ENCODE measurements at regions not wholly inside any gene's neighbourhood (a gene's known extent, or its start where the extent isn't known, plus 50 kb on each side); places are given as distances from the start of the nearest gene placed in this dataset.

- H4K20me1 ChIP-seq (ENCODE audit: control insufficient read depth, extremely low read depth, insufficient read depth, low read length), result peaks cover 10% of the 10 kb centered on the region
- peaks cover 91% of the 10 kb centered on the region for H3K79me2 ChIP-seq (ENCODE audit: control insufficient read depth, insufficient read depth, low read length)
- H3K9ac ChIP-seq (ENCODE audit: insufficient read depth, low read length), result no peak overlapping the region
- TF ChIP-seq CTCF (conservative IDR thresholded peaks at IDR 0.05 in 1 of 2, IDR thresholded peaks at IDR 0.05 in 1 of 2; ENCODE audit: low read depth in 1 of 2, low read length in 2 of 2) (no peak), EZH2 (IDR thresholded peaks at IDR 0.05; ENCODE audit: low read length, missing control alignments) (no peak)
- peaks cover 18% of the 10 kb centered on the region for H3K4me1 ChIP-seq (ENCODE audit: control insufficient read depth, extremely low read depth, insufficient read depth, low read length)
- peaks cover 25% of the 10 kb centered on the region for H3K36me3 ChIP-seq (ENCODE audit: control insufficient read depth, insufficient read depth, low read length)
- no peaks in the 10 kb centered on the region for H3K27me3 ChIP-seq (ENCODE audit: control insufficient read depth, insufficient read depth, low read length)
- H3K4me2 ChIP-seq (ENCODE audit: extremely low read depth, insufficient read depth, low read length), result no peak overlapping the region
- H3K27ac ChIP-seq (ENCODE audit: insufficient read depth, low read length), result no peak overlapping the region
- no peak for DNase-seq (ENCODE audit: low read depth in 2 of 2)
- no peak overlapping the region for H2AFZ ChIP-seq (ENCODE audit: low read length)
- H3K9me3 ChIP-seq (ENCODE audit: control insufficient read depth, insufficient read depth, low read depth, low read length), result no peaks in the 10 kb centered on the region
- H3K4me3 ChIP-seq (replicated peaks in 1 of 4; ENCODE audit: control extremely low read depth in 1 of 4, insufficient read depth in 1 of 4, low read depth in 3 of 4, low read length in 4 of 4), result no peak overlapping the region
These were observed 341.0 kb downstream of the SEC14L1 start for GRCh38 chr17:77481476-77482374.

DNA sequence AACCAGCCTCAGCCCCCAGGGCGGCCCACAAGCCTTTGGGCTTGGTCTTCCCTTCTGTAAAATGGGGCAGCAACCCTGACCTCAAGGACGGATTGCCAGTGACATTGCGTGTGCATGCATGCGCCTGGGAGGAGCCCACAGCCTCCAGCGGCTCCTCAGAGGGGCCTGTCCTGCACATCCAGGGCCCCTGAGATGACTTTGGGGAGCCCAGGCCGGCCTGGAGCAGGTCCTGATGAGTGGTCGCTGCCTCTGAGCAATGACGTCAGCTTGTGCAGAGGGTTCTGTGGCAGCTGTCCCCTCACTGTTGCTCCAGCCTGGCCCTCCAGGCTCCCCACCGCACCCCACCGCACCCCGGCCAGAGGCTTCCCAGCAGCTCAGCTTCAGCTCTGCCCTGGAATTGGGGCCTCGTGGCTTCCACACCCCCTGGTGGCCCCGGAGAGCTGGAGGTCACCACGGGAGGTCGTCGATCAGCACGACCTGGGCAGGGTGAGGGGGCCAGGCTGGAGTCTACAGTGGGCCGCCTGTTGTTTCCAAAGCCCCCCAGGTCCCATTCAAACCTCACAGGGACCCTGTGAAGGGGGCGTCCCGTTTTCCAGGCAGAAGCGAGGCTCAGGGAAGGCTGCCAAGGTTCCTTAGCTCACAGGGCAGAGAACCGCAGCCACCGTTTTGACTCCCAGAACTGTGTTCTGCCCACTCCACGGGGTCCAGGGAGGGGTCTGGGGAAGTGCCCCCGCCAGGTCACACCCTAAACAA, 341.8 kb downstream of the SEC14L1 start:
- H3K4me1 ChIP-seq (ENCODE audit: control insufficient read depth, extremely low read depth, insufficient read depth, low read length), result peaks cover 15% of the 10 kb centered on the region
- TF ChIP-seq CTCF (conservative IDR thresholded peaks at IDR 0.05 in 1 of 2, IDR thresholded peaks at IDR 0.05 in 1 of 2; ENCODE audit: low read depth in 1 of 2, low read length in 2 of 2), result no peak
- TF ChIP-seq EZH2 (IDR thresholded peaks at IDR 0.05; ENCODE audit: low read length, missing control alignments), result no peak

GRCh38 chr17:77483128-77483598, 342.4 kb downstream of the SEC14L1 start:
- TF ChIP-seq CTCF (conservative IDR thresholded peaks at IDR 0.05 in 1 of 2, IDR thresholded peaks at IDR 0.05 in 1 of 2; ENCODE audit: low read depth in 1 of 2, low read length in 2 of 2) (no peak), EZH2 (IDR thresholded peaks at IDR 0.05; ENCODE audit: low read length, missing control alignments) (no peak)
- no peak for DNase-seq (ENCODE audit: low read depth in 2 of 2)
- Histone ChIP-seq H3K27ac (ENCODE audit: insufficient read depth, low read length) (no peak overlapping the region), H3K4me2 (ENCODE audit: extremely low read depth, insufficient read depth, low read length) (no peak overlapping the region), H3K9me3 (ENCODE audit: control insufficient read depth, insufficient read depth, low read depth, low read length) (no peaks in the 10 kb centered on the region), H3K9ac (ENCODE audit: insufficient read depth, low read length) (no peak overlapping the region), H3K36me3 (ENCODE audit: control insufficient read depth, insufficient read depth, low read length) (peaks cover 31% of the 10 kb centered on the region), H3K4me1 (ENCODE audit: control insufficient read depth, extremely low read depth, insufficient read depth, low read length) (peaks cover 9% of the 10 kb centered on the region), H3K4me3 (replicated peaks in 1 of 4; ENCODE audit: control extremely low read depth in 1 of 4, insufficient read depth in 1 of 4, low read depth in 3 of 4, low read length in 4 of 4) (no peak overlapping the region), H3K27me3 (ENCODE audit: control insufficient read depth, insufficient read depth, low read length) (no peaks in the 10 kb centered on the region), H4K20me1 (ENCODE audit: control insufficient read depth, extremely low read depth, insufficient read depth, low read length) (peaks cover 8% of the 10 kb centered on the region), H2AFZ (ENCODE audit: low read length) (no peak overlapping the region), H3K79me2 (ENCODE audit: control insufficient read depth, insufficient read depth, low read length) (peaks cover 97% of the 10 kb centered on the region)

More for the DNA sequence above, 341.8 kb downstream of the SEC14L1 start:
- no peak overlapping the region for H3K4me2 ChIP-seq (ENCODE audit: extremely low read depth, insufficient read depth, low read length)
- H4K20me1 ChIP-seq (ENCODE audit: control insufficient read depth, extremely low read depth, insufficient read depth, low read length), result peaks cover 10% of the 10 kb centered on the region
- H3K27ac ChIP-seq (ENCODE audit: insufficient read depth, low read length), result no peak overlapping the region
- H3K9me3 ChIP-seq (ENCODE audit: control insufficient read depth, insufficient read depth, low read depth, low read length), result no peaks in the 10 kb centered on the region
- no peak overlapping the region for H3K4me3 ChIP-seq (replicated peaks in 1 of 4; ENCODE audit: control extremely low read depth in 1 of 4, insufficient read depth in 1 of 4, low read depth in 3 of 4, low read length in 4 of 4)
- H3K36me3 ChIP-seq (ENCODE audit: control insufficient read depth, insufficient read depth, low read length), result peaks cover 28% of the 10 kb centered on the region
- H2AFZ ChIP-seq (ENCODE audit: low read length), result no peak overlapping the region
- no peaks in the 10 kb centered on the region for H3K27me3 ChIP-seq (ENCODE audit: control insufficient read depth, insufficient read depth, low read length)
- H3K9ac ChIP-seq (ENCODE audit: insufficient read depth, low read length), result no peak overlapping the region
- peaks cover 97% of the 10 kb centered on the region for H3K79me2 ChIP-seq (ENCODE audit: control insufficient read depth, insufficient read depth, low read length)
- no peak for DNase-seq (ENCODE audit: low read depth in 2 of 2)
